ENCODE measurements at regions not wholly inside any gene's neighbourhood (a gene's known extent, or its start where the extent isn't known, plus 50 kb on each side); places are given as distances from the start of the nearest gene placed in this dataset.
"Not testable (repeated sequence)": the region's sequence is repeated elsewhere in the genome, so short reads cannot be mapped to it uniquely, and the experiment has no call there.

DNA sequence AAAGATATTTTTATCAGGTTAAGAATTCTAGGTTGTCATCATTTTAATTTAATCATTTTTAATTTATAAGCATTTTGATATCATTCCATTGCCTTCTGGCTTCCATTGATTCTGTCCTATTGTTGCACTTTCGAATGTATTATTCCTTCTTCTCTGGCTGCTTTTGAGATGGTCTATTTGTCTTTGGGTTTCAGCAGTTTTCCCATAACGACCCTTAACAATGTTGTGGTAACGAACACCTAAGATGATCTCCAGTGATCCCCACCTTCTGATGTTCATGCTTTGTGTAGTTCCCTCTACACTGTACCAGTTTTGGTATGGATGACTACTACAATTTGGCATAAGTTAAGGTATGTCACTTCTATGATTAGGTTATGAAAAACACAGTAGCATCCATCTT, 59.9 kb downstream of the MINAR1 start:
- no peak overlapping the region for H3K27ac ChIP-seq
- H3K4me3 ChIP-seq = no peak overlapping the region
- DNase-seq (ENCODE audit: low read depth in 1 of 2, low spot score in 2 of 2) = no peak
- no peaks in the 10 kb centered on the region for H3K4me1 ChIP-seq (replicated peaks)
- no peaks in the 10 kb centered on the region for H3K27me3 ChIP-seq (replicated peaks)
- no peaks in the 10 kb centered on the region for H3K36me3 ChIP-seq
- no peaks in the 10 kb centered on the region for H3K9me3 ChIP-seq (replicated peaks)

DNA sequence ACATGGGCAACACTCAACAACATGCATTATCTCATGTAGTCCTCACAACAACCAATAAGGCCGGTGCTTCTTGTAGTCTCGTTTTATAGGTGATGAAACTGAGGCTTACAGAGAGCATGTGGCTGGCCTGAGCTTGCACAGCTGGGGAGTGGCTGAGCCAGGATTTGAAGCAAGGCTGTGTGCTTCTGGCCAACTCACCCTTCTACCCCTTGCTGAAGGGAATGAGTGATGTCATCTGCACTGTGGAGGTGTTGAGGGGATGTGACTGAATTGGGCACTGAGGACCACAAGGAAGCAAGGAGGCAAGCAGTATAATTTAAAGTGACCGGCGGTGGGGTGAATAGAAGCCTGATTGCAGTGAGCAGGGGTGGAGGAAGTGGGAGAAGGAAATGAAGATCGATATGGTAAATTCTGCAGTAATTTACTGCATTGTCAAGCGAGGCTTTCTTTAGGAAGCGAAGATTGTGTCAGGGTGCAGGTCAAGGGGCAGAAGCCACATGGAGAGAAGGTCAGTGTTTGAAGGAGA, 62.3 kb downstream of the MINAR1 start:
- no peak overlapping the region for H3K27ac ChIP-seq
- no peak for DNase-seq (ENCODE audit: low read depth in 1 of 2, low spot score in 2 of 2)
- H3K36me3 ChIP-seq = no peaks in the 10 kb centered on the region
- H3K27me3 ChIP-seq (replicated peaks) = no peaks in the 10 kb centered on the region
- H3K4me1 ChIP-seq (replicated peaks) = no peaks in the 10 kb centered on the region
- H3K9me3 ChIP-seq (replicated peaks) = no peaks in the 10 kb centered on the region
- H3K4me3 ChIP-seq = no peak overlapping the region

DNA sequence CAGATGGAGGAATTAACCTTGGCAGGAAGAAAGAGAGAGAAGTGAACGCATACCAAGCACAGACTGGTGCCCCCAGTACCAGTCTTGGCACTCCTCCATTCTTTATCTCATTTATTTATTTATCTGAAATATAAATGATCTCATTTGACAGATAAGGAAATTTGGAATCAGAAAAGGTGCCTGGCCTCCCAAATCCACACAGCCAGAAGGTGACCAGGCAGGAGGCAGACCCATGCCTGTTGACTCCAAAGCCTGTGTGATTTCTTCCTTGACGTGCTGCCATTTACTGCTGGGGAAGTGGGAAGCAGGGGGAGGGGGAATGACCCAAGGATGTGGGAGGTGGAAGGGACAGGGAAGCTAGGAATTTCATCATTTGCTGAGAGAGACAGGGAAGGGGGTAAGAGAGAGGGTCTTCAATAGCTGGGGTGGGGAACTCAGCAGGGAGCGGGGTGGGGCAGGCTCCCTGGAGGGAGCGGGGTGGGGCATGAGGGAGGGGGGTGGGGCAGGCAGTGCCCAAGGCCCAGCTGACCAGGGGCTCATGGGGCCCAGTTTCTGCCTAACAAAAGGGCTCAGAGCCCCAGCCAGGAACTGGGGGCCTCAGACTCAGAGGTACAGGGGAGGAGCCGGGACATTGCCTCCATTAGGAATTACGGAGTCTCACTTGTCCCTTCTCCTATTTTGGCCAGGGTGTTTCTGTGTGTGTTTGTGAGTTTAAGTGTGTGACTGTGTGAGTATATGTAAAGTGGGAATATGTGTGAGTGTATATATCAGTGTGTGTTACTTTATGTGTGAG, 63.0 kb downstream of the MINAR1 start:
- H3K9me3 ChIP-seq (replicated peaks) = no peaks in the 10 kb centered on the region
- H3K27ac ChIP-seq = no peak overlapping the region
- no peaks in the 10 kb centered on the region for H3K4me1 ChIP-seq (replicated peaks)
- H3K36me3 ChIP-seq = no peaks in the 10 kb centered on the region
- no peak for DNase-seq (ENCODE audit: low read depth in 1 of 2, low spot score in 2 of 2)
- no peak overlapping the region for H3K4me3 ChIP-seq
- H3K27me3 ChIP-seq (replicated peaks) = no peaks in the 10 kb centered on the region

DNA sequence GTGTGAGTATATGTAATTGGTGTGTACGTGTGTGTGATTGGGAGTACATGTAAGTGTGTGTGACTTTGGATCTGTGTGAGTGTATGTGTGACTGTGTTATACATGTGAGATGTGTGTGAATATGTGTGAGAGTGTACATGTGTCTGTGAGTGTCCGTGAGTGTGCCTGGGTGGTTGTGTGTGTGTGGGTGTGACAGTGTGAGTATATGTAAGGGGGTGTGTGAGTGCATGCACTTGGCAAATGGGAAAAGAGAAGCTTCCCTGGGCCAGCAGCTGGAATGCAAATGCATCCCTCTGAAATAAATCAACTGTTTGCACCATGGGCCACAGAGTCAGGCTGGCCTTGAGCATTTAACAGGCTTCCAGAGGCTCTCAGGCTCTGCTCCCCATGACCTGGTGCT, 63.6 kb downstream of the MINAR1 start:
- H3K27me3 ChIP-seq (replicated peaks) = no peaks in the 10 kb centered on the region
- no peak overlapping the region for H3K27ac ChIP-seq
- H3K4me1 ChIP-seq (replicated peaks) = no peaks in the 10 kb centered on the region
- no peaks in the 10 kb centered on the region for H3K9me3 ChIP-seq (replicated peaks)
- DNase-seq (ENCODE audit: low read depth in 1 of 2, low spot score in 2 of 2) = no peak
- no peak overlapping the region for H3K4me3 ChIP-seq
- H3K36me3 ChIP-seq = no peaks in the 10 kb centered on the region

DNA sequence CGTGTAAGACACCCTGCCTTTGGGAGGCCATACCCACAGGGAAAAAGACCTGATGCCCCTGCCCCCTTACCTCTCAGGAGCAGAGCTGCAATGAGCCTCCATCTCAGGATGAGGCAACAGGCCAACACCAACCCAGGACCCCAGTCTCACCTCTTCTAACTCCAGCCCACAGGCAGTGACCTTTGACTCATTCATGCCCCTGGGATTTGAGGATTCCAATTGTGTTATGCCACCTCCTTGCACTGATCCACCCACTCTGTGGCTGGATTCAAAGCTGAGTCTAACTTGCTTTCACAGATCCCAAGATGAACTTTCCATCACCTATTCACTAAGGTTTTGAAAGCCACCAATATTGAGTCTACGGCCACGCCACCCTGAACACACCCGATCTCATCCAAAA, 64.7 kb downstream of the MINAR1 start:
- no peak overlapping the region for H3K4me3 ChIP-seq
- no peaks in the 10 kb centered on the region for H3K4me1 ChIP-seq (replicated peaks)
- H3K27ac ChIP-seq = no peak overlapping the region
- H3K9me3 ChIP-seq (replicated peaks) = no peaks in the 10 kb centered on the region
- no peak for DNase-seq (ENCODE audit: low read depth in 1 of 2, low spot score in 2 of 2)
- no peaks in the 10 kb centered on the region for H3K36me3 ChIP-seq
- H3K27me3 ChIP-seq (replicated peaks) = no peaks in the 10 kb centered on the region

DNA sequence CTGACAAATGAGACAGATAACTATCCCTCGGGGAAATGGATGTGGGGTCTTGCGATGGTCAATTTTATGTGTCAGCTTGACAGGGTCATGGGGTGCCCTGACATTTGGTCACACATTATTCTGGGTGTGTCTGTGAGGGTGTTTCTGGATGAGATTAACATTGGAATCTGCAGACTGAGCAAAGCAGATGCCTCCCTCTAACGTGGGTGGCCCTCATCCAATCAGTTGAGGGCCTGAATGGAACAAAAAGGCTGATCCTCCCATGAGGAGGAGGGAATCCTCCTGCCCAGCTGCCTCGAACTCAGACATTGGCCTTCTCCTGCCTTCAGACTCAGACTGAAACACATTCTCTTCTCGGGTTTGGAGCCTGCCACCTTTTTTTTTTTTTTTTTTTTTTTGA, 69.0 kb downstream of the MINAR1 start:
- Histone ChIP-seq H3K4me3 (no peak overlapping the region), H3K4me1 (replicated peaks) (no peaks in the 10 kb centered on the region), H3K9me3 (replicated peaks) (no peaks in the 10 kb centered on the region), H3K27ac (no peak overlapping the region), H3K27me3 (replicated peaks) (no peaks in the 10 kb centered on the region), H3K36me3 (no peaks in the 10 kb centered on the region)
- DNase-seq (ENCODE audit: low read depth in 1 of 2, low spot score in 2 of 2) = no peak

DNA sequence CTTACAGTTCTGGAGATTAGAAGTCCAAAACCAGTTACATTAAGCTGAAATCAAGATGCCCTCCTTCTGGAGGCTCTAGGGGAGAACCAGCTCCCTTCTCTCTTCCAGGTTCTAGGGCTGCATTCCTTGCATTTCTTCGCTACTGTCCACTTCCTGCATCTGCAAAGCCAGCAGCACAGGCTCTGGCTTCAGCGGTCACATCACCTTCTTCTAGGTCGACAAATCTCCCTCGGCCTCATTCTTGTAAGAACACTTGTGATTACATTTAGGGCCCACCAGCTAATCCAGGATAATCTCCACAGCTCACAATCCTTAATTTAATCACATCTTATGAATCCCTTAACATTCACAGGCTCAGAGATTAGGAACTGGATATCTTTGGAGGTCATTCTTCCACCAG, 73.8 kb downstream of the MINAR1 start:
- H3K27ac ChIP-seq = no peak overlapping the region
- no peak for DNase-seq (ENCODE audit: low read depth in 1 of 2, low spot score in 2 of 2)
- no peaks in the 10 kb centered on the region for H3K9me3 ChIP-seq (replicated peaks)
- no peaks in the 10 kb centered on the region for H3K4me1 ChIP-seq (replicated peaks)
- H3K27me3 ChIP-seq (replicated peaks) = no peaks in the 10 kb centered on the region
- H3K4me3 ChIP-seq = no peak overlapping the region
- no peaks in the 10 kb centered on the region for H3K36me3 ChIP-seq

DNA sequence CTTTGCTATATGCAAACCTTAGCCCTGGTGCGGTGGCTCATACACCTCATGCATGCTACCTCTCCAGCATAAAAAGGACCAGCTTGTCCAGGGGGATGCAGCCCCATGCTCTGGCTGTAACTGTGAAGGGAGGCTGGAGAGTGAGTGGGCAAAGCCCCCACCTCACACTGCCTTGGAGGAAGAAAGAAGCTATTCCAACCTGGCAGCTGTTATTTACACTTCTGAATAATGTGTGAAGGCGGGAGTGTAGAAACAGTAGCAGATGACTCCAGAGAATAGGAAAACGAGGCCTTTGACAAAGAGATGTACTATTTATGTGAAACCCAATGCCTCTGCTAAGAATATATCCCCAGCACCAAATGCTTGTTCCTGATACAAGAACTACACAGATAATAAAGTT, 80.7 kb downstream of the MINAR1 start:
- H3K4me3 ChIP-seq; DNase-seq (ENCODE audit: low read depth in 1 of 2, low spot score in 2 of 2); H3K4me1 ChIP-seq (replicated peaks); H3K27me3 ChIP-seq (replicated peaks); H3K27ac ChIP-seq; H3K36me3 ChIP-seq; H3K9me3 ChIP-seq (replicated peaks): not testable (repeated sequence)

DNA sequence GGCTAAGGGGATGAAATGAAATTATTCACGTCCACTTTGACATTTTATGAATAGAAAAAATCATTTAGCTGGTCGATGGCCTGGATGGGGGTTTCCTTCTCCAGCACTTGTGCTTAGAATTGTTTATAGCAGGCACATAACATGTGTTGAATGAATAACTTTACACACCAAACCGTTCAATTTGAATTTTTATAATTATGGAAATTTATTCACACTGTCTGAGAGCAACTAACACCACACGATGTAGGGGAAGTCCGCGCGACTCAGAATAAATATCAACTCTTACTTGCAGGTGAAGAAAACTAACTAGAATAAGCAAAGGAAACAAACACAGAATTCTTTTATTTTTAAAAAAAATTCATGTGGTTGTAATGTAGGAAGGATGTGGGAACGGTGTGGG, 81.3 kb downstream of the MINAR1 start:
- no peak overlapping the region for H3K27ac ChIP-seq
- no peak overlapping the region for H3K4me3 ChIP-seq
- no peaks in the 10 kb centered on the region for H3K36me3 ChIP-seq
- H3K4me1 ChIP-seq (replicated peaks) = no peaks in the 10 kb centered on the region
- DNase-seq (ENCODE audit: low read depth in 1 of 2, low spot score in 2 of 2) = no peak
- no peaks in the 10 kb centered on the region for H3K27me3 ChIP-seq (replicated peaks)
- H3K9me3 ChIP-seq (replicated peaks) = no peaks in the 10 kb centered on the region

DNA sequence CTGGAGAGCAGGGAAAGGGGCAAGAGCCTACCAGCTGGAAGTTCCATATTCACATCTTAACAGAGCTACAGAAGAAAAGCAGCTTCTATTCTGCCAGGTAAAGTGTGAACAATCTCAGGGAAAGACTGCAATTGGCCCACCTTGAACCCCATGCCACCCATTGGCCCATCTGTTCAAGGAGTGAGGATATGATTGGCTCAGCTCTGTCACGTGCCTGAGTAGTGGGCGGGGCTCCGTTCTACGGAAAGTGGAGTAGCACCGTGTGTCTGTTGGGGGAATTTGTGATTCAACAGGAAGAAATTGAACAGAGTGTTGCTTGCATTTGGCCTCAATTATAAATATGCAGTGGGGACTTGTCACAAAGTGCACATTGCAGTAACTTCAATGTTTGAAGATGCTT, 81.8 kb downstream of the MINAR1 start:
- no peaks in the 10 kb centered on the region for H3K9me3 ChIP-seq (replicated peaks)
- no peak for DNase-seq (ENCODE audit: low read depth in 1 of 2, low spot score in 2 of 2)
- no peaks in the 10 kb centered on the region for H3K36me3 ChIP-seq
- no peaks in the 10 kb centered on the region for H3K4me1 ChIP-seq (replicated peaks)
- no peaks in the 10 kb centered on the region for H3K27me3 ChIP-seq (replicated peaks)
- H3K27ac ChIP-seq = no peak overlapping the region
- H3K4me3 ChIP-seq = no peak overlapping the region

DNA sequence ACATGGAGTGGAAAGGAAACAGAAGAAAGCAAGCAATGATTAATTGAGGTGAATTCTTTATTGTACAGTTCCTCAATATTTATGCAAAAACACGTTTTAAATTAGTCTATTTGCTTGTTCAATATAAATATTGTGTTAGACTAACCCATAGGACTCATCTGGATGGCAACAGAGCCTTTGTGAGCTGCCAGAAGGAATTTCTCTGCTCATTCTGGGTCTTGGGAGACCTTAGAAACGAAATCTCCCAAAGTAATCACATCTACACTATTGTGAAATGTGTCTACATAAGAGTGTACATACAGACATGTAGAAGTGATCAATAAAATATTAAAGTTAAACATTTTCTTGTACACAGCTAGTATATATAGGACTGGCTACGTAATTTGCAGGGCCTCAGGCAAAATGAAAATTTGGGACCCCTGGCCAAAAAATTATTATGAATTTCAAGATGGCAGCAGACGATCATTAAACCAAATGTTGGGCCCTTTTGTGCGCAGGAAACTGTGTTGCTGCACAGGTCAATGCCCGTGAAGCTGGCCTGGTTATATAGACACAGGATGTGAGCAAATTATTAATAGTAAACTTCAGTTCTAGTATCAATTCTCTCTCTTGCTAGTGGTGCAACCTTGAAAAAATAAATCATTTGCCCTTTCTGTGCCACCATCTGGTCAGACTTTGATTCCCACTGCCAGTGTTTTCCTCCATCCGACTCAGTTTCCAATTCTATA, 83.3 kb downstream of the MINAR1 start:
- no peak overlapping the region for H3K27ac ChIP-seq
- no peaks in the 10 kb centered on the region for H3K27me3 ChIP-seq (replicated peaks)
- no peak overlapping the region for H3K4me3 ChIP-seq
- H3K36me3 ChIP-seq = no peaks in the 10 kb centered on the region
- no peak for DNase-seq (ENCODE audit: low read depth in 1 of 2, low spot score in 2 of 2)
- no peaks in the 10 kb centered on the region for H3K9me3 ChIP-seq (replicated peaks)
- H3K4me1 ChIP-seq (replicated peaks) = no peaks in the 10 kb centered on the region

DNA sequence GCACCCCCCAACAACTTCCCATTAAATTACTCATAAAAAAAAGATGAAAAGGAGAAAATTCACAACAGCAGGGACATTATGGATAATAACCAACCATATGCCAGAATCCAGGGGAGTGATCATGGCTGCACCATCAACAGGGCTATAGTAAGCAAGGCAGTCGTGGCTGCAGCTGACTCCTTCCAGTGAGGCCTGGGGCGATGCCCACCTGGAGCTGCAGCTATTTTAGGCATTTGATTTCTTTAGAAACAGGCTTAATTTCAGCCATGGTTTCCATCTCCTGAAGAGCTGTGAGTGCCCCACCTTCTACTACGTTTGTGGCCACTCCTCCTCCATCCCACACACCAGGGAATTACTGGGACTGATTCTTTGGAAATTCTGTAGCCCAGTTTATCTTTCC, 84.0 kb downstream of the MINAR1 start:
- Histone ChIP-seq H3K27me3 (replicated peaks) (no peaks in the 10 kb centered on the region), H3K27ac (no peak overlapping the region), H3K36me3 (no peaks in the 10 kb centered on the region), H3K9me3 (replicated peaks) (no peaks in the 10 kb centered on the region), H3K4me3 (no peak overlapping the region), H3K4me1 (replicated peaks) (no peaks in the 10 kb centered on the region)
- DNase-seq (ENCODE audit: low read depth in 1 of 2, low spot score in 2 of 2) = no peak

DNA sequence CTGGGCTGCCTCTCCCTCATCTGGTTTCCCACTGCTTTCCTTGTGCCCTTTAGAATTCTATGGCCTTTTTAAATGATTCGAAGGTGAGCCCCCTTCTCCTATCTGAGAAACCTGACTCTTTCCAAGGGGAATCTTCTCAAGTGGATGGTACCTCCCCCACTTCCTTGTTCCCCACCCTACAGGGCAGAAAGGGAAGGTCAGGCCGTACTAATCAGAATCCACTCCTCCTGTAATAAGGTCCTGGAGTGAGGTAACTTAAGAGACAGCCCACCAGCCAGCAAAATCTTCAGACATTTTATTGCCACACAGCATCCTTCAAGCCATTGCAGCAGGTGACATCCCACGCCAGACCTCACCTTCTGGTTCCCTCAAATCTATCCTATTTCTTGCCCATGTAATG, 84.5 kb downstream of the MINAR1 start:
- Histone ChIP-seq H3K9me3 (replicated peaks) (no peaks in the 10 kb centered on the region), H3K36me3 (no peaks in the 10 kb centered on the region), H3K4me3 (no peak overlapping the region), H3K27ac (no peak overlapping the region), H3K4me1 (replicated peaks) (no peaks in the 10 kb centered on the region), H3K27me3 (replicated peaks) (no peaks in the 10 kb centered on the region)
- DNase-seq (ENCODE audit: low read depth in 1 of 2, low spot score in 2 of 2) = no peak

DNA sequence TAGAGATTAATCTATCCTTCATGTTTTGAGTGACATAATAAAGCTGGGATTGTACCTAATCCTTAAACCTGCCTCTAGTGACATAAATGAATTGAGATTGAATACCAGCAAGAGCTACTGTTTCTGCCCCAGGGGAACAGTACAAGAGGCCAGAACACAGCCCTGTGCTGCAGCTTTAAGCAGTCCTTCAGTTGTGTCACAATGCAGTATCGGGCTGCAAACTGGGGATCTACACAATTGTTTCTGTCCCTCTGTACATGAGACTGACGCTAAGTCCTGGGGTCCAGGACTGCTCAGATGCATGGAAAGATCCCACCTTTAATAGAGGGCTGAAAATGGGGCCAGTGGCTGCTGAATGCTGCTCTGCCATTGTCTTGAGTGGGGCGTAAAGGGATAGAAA, 87.5 kb downstream of the MINAR1 start:
- Histone ChIP-seq H3K4me1 (replicated peaks) (no peaks in the 10 kb centered on the region), H3K36me3 (no peaks in the 10 kb centered on the region), H3K9me3 (replicated peaks) (no peaks in the 10 kb centered on the region), H3K27me3 (replicated peaks) (no peaks in the 10 kb centered on the region), H3K27ac (no peak overlapping the region), H3K4me3 (no peak overlapping the region)
- no peak for DNase-seq (ENCODE audit: low read depth in 1 of 2, low spot score in 2 of 2)
